ENCODE measurements at regions not wholly inside any gene's neighbourhood (a gene's known extent, or its start where the extent isn't known, plus 50 kb on each side); places are given as distances from the start of the nearest gene placed in this dataset.

DNA sequence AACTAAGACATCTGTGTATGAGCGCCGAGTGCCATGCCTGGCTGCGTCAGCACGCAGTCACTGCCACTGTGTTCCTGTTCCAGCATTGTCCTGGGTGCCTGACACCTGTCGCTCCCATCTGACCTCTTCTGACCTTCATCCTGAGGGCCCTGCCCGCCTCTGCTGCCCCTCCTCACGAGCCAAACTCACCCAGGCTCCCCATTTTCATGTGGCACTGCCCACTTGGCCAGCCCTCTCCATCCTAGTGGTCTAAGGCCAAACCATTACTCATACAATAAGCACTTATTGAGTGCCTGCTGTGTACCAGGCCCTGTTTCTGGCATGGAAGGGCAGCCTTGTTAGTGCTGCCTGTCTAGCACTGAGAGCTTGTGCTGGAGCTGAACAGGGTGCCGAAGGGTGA lies 77.2 kb upstream of the PCBD1 start:
- no peak overlapping the region for H3K27ac ChIP-seq (ENCODE audit: low read depth, low read length)
- peaks cover 0 to 27% (median 8%) of the 10 kb centered on the region in 3 donors for H3K27me3 ChIP-seq (ENCODE audit: control insufficient read depth in 3 of 3, insufficient read depth in 3 of 3, low read length in 3 of 3)
- H3K4me1 ChIP-seq (ENCODE audit: control insufficient read depth in 3 of 3, insufficient read depth in 3 of 3, low read length in 3 of 3), result peaks cover 0 to 13% (median 8%) of the 10 kb centered on the region in 3 donors
- H3K9me3 ChIP-seq (ENCODE audit: control insufficient read depth in 3 of 3, low read length in 3 of 3), result no peaks in the 10 kb centered on the region
- H3K36me3 ChIP-seq (ENCODE audit: control insufficient read depth in 3 of 3, insufficient read depth in 3 of 3, low read length in 3 of 3), result no peaks in the 10 kb centered on the region
- H3K4me3 ChIP-seq (ENCODE audit: low read length in 3 of 3), result no peak overlapping the region
- H3K9ac ChIP-seq (ENCODE audit: low read depth in 1 of 3, low read length in 3 of 3), result no peak overlapping the region

- no peak overlapping the region for H3K27ac ChIP-seq (ENCODE audit: low read depth, low read length)
- H3K36me3 ChIP-seq (ENCODE audit: control insufficient read depth in 3 of 3, insufficient read depth in 3 of 3, low read length in 3 of 3), result no peaks in the 10 kb centered on the region
- peaks cover 0 to 13% (median 8%) of the 10 kb centered on the region in 3 donors for H3K4me1 ChIP-seq (ENCODE audit: control insufficient read depth in 3 of 3, insufficient read depth in 3 of 3, low read length in 3 of 3)
- H3K4me3 ChIP-seq (ENCODE audit: low read length in 3 of 3), result no peak overlapping the region
- peaks cover 0 to 27% (median 8%) of the 10 kb centered on the region in 3 donors for H3K27me3 ChIP-seq (ENCODE audit: control insufficient read depth in 3 of 3, insufficient read depth in 3 of 3, low read length in 3 of 3)
- peaks cover 2 to 3% (median 2%) of the 10 kb centered on the region in 3 donors for H3K9me3 ChIP-seq (ENCODE audit: control insufficient read depth in 3 of 3, low read length in 3 of 3)
- H3K9ac ChIP-seq (ENCODE audit: low read depth in 1 of 3, low read length in 3 of 3), result no peak overlapping the region
Measured at GRCh38 chr10:70966646-70967553, 78.5 kb upstream of the PCBD1 start.

GRCh38 chr10:70967591-70968587 lies 79.5 kb upstream of the PCBD1 start:
- Histone ChIP-seq H3K27ac (ENCODE audit: low read depth, low read length) (no peak overlapping the region), H3K4me1 (ENCODE audit: control insufficient read depth in 3 of 3, insufficient read depth in 3 of 3, low read length in 3 of 3) (peaks cover 0 to 13% (median 8%) of the 10 kb centered on the region in 3 donors), H3K27me3 (ENCODE audit: control insufficient read depth in 3 of 3, insufficient read depth in 3 of 3, low read length in 3 of 3) (peaks cover 0 to 23% (median 7%) of the 10 kb centered on the region in 3 donors), H3K36me3 (ENCODE audit: control insufficient read depth in 3 of 3, insufficient read depth in 3 of 3, low read length in 3 of 3) (no peaks in the 10 kb centered on the region), H3K9ac (ENCODE audit: low read depth in 1 of 3, low read length in 3 of 3) (no peak overlapping the region), H3K9me3 (ENCODE audit: control insufficient read depth in 3 of 3, low read length in 3 of 3) (peaks cover 2 to 5% (median 5%) of the 10 kb centered on the region in 3 donors), H3K4me3 (ENCODE audit: low read length in 3 of 3) (no peak overlapping the region)

DNA sequence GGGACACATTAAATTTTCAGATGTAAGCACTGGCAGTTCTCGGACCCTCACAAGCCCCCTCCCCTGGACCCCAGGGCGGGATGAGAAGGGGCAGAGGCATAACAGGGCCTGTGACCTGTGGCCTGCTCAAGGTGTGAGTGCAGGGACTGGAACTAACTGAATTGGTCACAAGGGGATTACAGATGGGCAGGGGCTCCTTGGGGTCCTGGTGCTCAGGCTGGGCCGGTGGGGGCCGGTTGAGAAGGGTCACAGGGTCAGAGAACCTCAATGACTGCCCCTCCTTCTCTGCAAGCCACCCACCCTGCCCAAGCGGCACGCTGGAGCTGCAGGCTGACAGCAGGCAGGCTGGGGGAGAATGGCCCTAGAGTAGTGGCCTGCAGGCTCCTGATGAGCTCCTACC lies 80.8 kb upstream of the PCBD1 start:
- no peaks in the 10 kb centered on the region for H3K36me3 ChIP-seq (ENCODE audit: control insufficient read depth in 3 of 3, insufficient read depth in 3 of 3, low read length in 3 of 3)
- no peak overlapping the region for H3K4me3 ChIP-seq (ENCODE audit: low read length in 3 of 3)
- no peak overlapping the region for H3K27ac ChIP-seq (ENCODE audit: low read depth, low read length)
- H3K27me3 ChIP-seq (ENCODE audit: control insufficient read depth in 3 of 3, insufficient read depth in 3 of 3, low read length in 3 of 3), result peaks cover under 1 to 10% (median 2%) of the 10 kb centered on the region in 3 donors
- no peak overlapping the region for H3K9ac ChIP-seq (ENCODE audit: low read depth in 1 of 3, low read length in 3 of 3)
- H3K9me3 ChIP-seq (ENCODE audit: control insufficient read depth in 3 of 3, low read length in 3 of 3), result peaks cover 2 to 5% (median 5%) of the 10 kb centered on the region in 3 donors
- peaks cover 0 to 13% (median 8%) of the 10 kb centered on the region in 3 donors for H3K4me1 ChIP-seq (ENCODE audit: control insufficient read depth in 3 of 3, insufficient read depth in 3 of 3, low read length in 3 of 3)

GRCh38 chr10:70970830-70971229 lies 82.5 kb upstream of the PCBD1 start:
- Histone ChIP-seq H3K36me3 (ENCODE audit: control insufficient read depth in 3 of 3, insufficient read depth in 3 of 3, low read length in 3 of 3) (no peaks in the 10 kb centered on the region), H3K9me3 (ENCODE audit: control insufficient read depth in 3 of 3, low read length in 3 of 3) (peaks cover 2 to 5% (median 5%) of the 10 kb centered on the region in 3 donors), H3K9ac (ENCODE audit: low read depth in 1 of 3, low read length in 3 of 3) (no peak overlapping the region), H3K27ac (ENCODE audit: low read depth, low read length) (no peak overlapping the region), H3K4me1 (ENCODE audit: control insufficient read depth in 3 of 3, insufficient read depth in 3 of 3, low read length in 3 of 3) (peaks cover 0 to 13% (median 8%) of the 10 kb centered on the region in 3 donors), H3K27me3 (ENCODE audit: control insufficient read depth in 3 of 3, insufficient read depth in 3 of 3, low read length in 3 of 3) (peaks cover 0 to 2% (median 0%) of the 10 kb centered on the region in 3 donors), H3K4me3 (ENCODE audit: low read length in 3 of 3) (no peak overlapping the region)

GRCh38 chr10:70973275-70973674 lies 84.9 kb upstream of the PCBD1 start:
- H3K36me3 ChIP-seq (ENCODE audit: control insufficient read depth in 3 of 3, insufficient read depth in 3 of 3, low read length in 3 of 3), result no peaks in the 10 kb centered on the region
- no peak overlapping the region for H3K4me3 ChIP-seq (ENCODE audit: low read length in 3 of 3)
- peaks cover 2 to 5% (median 5%) of the 10 kb centered on the region in 3 donors for H3K9me3 ChIP-seq (ENCODE audit: control insufficient read depth in 3 of 3, low read length in 3 of 3)

GRCh38 chr10:70974351-70974901 lies 86.1 kb upstream of the PCBD1 start:
- H3K27me3 ChIP-seq (ENCODE audit: control insufficient read depth in 3 of 3, insufficient read depth in 3 of 3, low read length in 3 of 3), result peaks cover 0 to 6% (median 0%) of the 10 kb centered on the region in 3 donors
- H3K36me3 ChIP-seq (ENCODE audit: control insufficient read depth in 3 of 3, insufficient read depth in 3 of 3, low read length in 3 of 3), result no peaks in the 10 kb centered on the region
- H3K4me3 ChIP-seq (ENCODE audit: low read length in 3 of 3), result no peak overlapping the region
- no peaks in the 10 kb centered on the region for H3K4me1 ChIP-seq (ENCODE audit: control insufficient read depth in 3 of 3, insufficient read depth in 3 of 3, low read length in 3 of 3)
- H3K27ac ChIP-seq (ENCODE audit: low read depth, low read length), result no peak overlapping the region
- H3K9me3 ChIP-seq (ENCODE audit: control insufficient read depth in 3 of 3, low read length in 3 of 3), result peaks cover 2 to 5% (median 5%) of the 10 kb centered on the region in 3 donors
- no peak overlapping the region for H3K9ac ChIP-seq (ENCODE audit: low read depth in 1 of 3, low read length in 3 of 3)

More at GRCh38 chr10:70973275-70973674, 84.9 kb upstream of the PCBD1 start:
- H3K27ac ChIP-seq (ENCODE audit: low read depth, low read length), result no peak overlapping the region
- H3K27me3 ChIP-seq (ENCODE audit: control insufficient read depth in 3 of 3, insufficient read depth in 3 of 3, low read length in 3 of 3), result peaks cover 0 to 6% (median 0%) of the 10 kb centered on the region in 3 donors
- H3K4me1 ChIP-seq (ENCODE audit: control insufficient read depth in 3 of 3, insufficient read depth in 3 of 3, low read length in 3 of 3), result peaks cover 0 to 2% (median under 1%) of the 10 kb centered on the region in 3 donors
- H3K9ac ChIP-seq (ENCODE audit: low read depth in 1 of 3, low read length in 3 of 3), result no peak overlapping the region

DNA sequence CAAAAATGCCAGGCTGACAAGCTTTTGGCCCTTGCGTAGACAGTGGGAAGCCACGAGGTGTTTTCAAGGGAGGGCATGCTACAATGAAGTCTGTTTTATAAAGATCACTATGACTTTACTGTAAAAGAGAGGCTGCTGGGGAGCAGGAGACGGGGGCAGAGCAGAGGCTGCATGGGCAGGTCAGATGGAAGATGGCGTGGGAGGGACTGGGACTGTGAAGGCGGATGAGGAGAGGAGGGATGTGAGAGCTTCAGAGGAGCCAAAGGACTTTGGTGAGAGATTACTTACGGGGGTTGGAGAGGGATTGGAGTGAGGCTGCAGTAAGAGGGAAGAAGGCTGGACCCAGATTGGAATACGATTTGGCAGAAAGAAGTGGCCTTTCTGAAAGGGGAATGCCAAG lies 86.6 kb upstream of the PCBD1 start:
- peaks cover 0 to 6% (median 2%) of the 10 kb centered on the region in 3 donors for H3K27me3 ChIP-seq (ENCODE audit: control insufficient read depth in 3 of 3, insufficient read depth in 3 of 3, low read length in 3 of 3)
- no peak overlapping the region for H3K9ac ChIP-seq (ENCODE audit: low read depth in 1 of 3, low read length in 3 of 3)
- no peak overlapping the region for H3K27ac ChIP-seq (ENCODE audit: low read depth, low read length)
- peaks cover 2 to 5% (median 5%) of the 10 kb centered on the region in 3 donors for H3K9me3 ChIP-seq (ENCODE audit: control insufficient read depth in 3 of 3, low read length in 3 of 3)
- no peak overlapping the region for H3K4me3 ChIP-seq (ENCODE audit: low read length in 3 of 3)
- H3K36me3 ChIP-seq (ENCODE audit: control insufficient read depth in 3 of 3, insufficient read depth in 3 of 3, low read length in 3 of 3), result no peaks in the 10 kb centered on the region
- no peaks in the 10 kb centered on the region for H3K4me1 ChIP-seq (ENCODE audit: control insufficient read depth in 3 of 3, insufficient read depth in 3 of 3, low read length in 3 of 3)

DNA sequence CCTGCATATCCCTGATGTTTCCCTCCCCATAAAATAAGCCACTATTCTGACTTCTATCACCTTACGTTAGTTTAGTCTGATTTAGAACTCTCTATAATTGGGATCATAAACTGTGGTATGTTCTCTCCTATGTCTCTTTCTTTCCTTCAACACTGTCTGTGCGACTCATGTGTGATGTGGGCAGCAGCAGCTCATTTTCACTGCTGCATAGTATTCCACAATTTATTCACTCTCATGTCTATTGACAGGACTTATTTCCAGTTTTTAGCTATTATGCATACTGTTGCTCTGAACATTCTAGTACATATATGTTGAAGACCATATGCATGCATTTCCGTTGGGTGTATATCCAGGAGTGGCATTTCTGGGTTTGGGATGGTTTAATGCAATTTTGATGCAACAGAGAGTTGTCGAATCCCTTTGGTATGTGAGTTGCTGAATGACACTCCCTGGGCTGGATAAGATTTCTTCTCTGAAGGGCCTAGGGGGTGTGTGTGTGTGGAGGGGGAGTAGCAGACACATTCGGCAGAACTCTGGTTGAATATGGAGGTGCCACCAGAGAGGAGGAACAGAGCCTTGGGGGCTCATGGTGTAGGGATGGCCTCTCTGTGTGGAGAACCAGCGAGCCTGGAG lies 87.8 kb upstream of the PCBD1 start:
- Histone ChIP-seq H3K9me3 (ENCODE audit: control insufficient read depth in 3 of 3, low read length in 3 of 3) (peaks cover 2 to 5% (median 5%) of the 10 kb centered on the region in 3 donors), H3K27me3 (ENCODE audit: control insufficient read depth in 3 of 3, insufficient read depth in 3 of 3, low read length in 3 of 3) (peaks cover 0 to 6% (median 2%) of the 10 kb centered on the region in 3 donors), H3K27ac (ENCODE audit: low read depth, low read length) (no peak overlapping the region), H3K36me3 (ENCODE audit: control insufficient read depth in 3 of 3, insufficient read depth in 3 of 3, low read length in 3 of 3) (no peaks in the 10 kb centered on the region), H3K4me1 (ENCODE audit: control insufficient read depth in 3 of 3, insufficient read depth in 3 of 3, low read length in 3 of 3) (no peaks in the 10 kb centered on the region), H3K4me3 (ENCODE audit: low read length in 3 of 3) (no peak overlapping the region), H3K9ac (ENCODE audit: low read depth in 1 of 3, low read length in 3 of 3) (no peak overlapping the region)
